H9 (cell line): ENCODE measurements at regions not wholly inside any gene's neighbourhood (a gene's known extent, or its start where the extent isn't known, plus 50 kb on each side); places are given as distances from the start of the nearest gene placed in this dataset.

ENCODE experiments used
- DNase-seq: peaks from one replicate; pipeline ENCODE4 v3.0.0-alpha.2; 2017
- H2AFZ ChIP-seq: one replicate; pipeline ENCODE4 v1.6.1; 2013; ENCODE audit warnings: mild to moderate bottlenecking, low read length, control low read depth, moderate library complexity
- H2AK5ac ChIP-seq: 2 replicates; pipeline ENCODE4 v1.6.1; 2013; ENCODE audit warnings: low read length, control low read depth, mixed read lengths; ENCODE audit not compliant: insufficient read length
- H2BK120ac ChIP-seq: one replicate; pipeline ENCODE4 v1.6.1; 2013; ENCODE audit warnings: low read depth, mild to moderate bottlenecking, low read length, control low read depth, inconsistent platforms; ENCODE audit not compliant: poor library complexity, severe bottlenecking
- H2BK12ac ChIP-seq: 2 replicates; pipeline ENCODE4 v1.6.1; 2013; ENCODE audit warnings: low read length, control low read depth, mixed read lengths, low read depth; ENCODE audit not compliant: insufficient read length
- H2BK15ac ChIP-seq: 2 replicates; pipeline ENCODE4 v1.6.1; 2013; ENCODE audit warnings: low read depth, low read length, control low read depth
- H2BK20ac ChIP-seq: one replicate; pipeline ENCODE4 v1.6.1; 2013; ENCODE audit warnings: low read depth, mild to moderate bottlenecking, low read length, control low read depth, inconsistent platforms; ENCODE audit not compliant: poor library complexity, severe bottlenecking
- H2BK5ac ChIP-seq: 2 replicates; pipeline ENCODE4 v1.6.1; 2013; ENCODE audit warnings: low read length, control low read depth, mixed read lengths; ENCODE audit not compliant: insufficient read length
- H3K14ac ChIP-seq: 2 replicates; pipeline ENCODE4 v1.6.1; 2013; ENCODE audit warnings: low read length, control low read depth; ENCODE audit not compliant: insufficient read depth
- H3K18ac ChIP-seq: 2 replicates; pipeline ENCODE4 v1.6.1; 2013; ENCODE audit warnings: low read depth, mild to moderate bottlenecking, mixed read lengths, low read length, control low read depth; ENCODE audit not compliant: insufficient read length
- H3K23ac ChIP-seq: 2 replicates; pipeline ENCODE4 v1.6.1; 2013; ENCODE audit warnings: low read length, control low read depth, mixed read lengths, low read depth; ENCODE audit not compliant: insufficient read length
- H3K23me2 ChIP-seq: 2 replicates; pipeline ENCODE4 v1.6.1; 2013; ENCODE audit warnings: low read depth, mild to moderate bottlenecking, mixed read lengths, low read length, control low read depth; ENCODE audit not compliant: insufficient read length, poor library complexity, severe bottlenecking
- H3K27ac ChIP-seq: 2 replicates; pipeline ENCODE4 v1.5.1; 2013; ENCODE audit warnings: low read length, control low read depth, mixed read lengths, low read depth; ENCODE audit not compliant: insufficient read length
- H3K27me3 ChIP-seq: 2 replicates; pipeline ENCODE4 v1.6.1; 2013; ENCODE audit warnings: low read length, control low read depth, inconsistent platforms; ENCODE audit not compliant: insufficient read depth
- H3K4ac ChIP-seq: 2 replicates; pipeline ENCODE4 v1.6.1; 2013; ENCODE audit warnings: low read depth, mild to moderate bottlenecking, control low read depth, inconsistent platforms, low read length, moderate library complexity
- H3K4me1 ChIP-seq: 2 replicates; pipeline ENCODE4 v1.6.1; 2013; ENCODE audit warnings: low read length, control low read depth, inconsistent platforms; ENCODE audit not compliant: insufficient read depth
- H3K4me2 ChIP-seq: 2 replicates; pipeline ENCODE4 v1.6.1; 2013; ENCODE audit warnings: low read length, control low read depth, mixed read lengths; ENCODE audit not compliant: insufficient read length, insufficient read depth
- H3K56ac ChIP-seq: 2 replicates; pipeline ENCODE4 v1.6.1; 2013; ENCODE audit warnings: low read depth, mild to moderate bottlenecking, mixed read lengths, low read length, control low read depth; ENCODE audit not compliant: insufficient read length
- H3K79me1 ChIP-seq: 2 replicates; pipeline ENCODE4 v1.6.1; 2013; ENCODE audit warnings: low read depth, mild to moderate bottlenecking, moderate library complexity, low read length, control low read depth, inconsistent platforms; ENCODE audit not compliant: insufficient read depth, poor library complexity, severe bottlenecking
- H3K79me2 ChIP-seq: 2 replicates; pipeline ENCODE4 v1.6.1; 2013; ENCODE audit warnings: low read length, control low read depth, inconsistent platforms; ENCODE audit not compliant: insufficient read depth
- H3K9ac ChIP-seq: 2 replicates; pipeline ENCODE4 v1.6.1; 2013; ENCODE audit warnings: low read length, control low read depth, mixed read lengths; ENCODE audit not compliant: insufficient read length; ENCODE audit errors: extremely low read depth
- H3K9me3 ChIP-seq: one replicate; pipeline ENCODE4 v1.6.1; 2013; ENCODE audit warnings: low read depth, low read length, inconsistent platforms; ENCODE audit not compliant: control insufficient read depth
- H3T11ph ChIP-seq: one replicate; pipeline ENCODE4 v1.6.1; 2013; ENCODE audit warnings: mild to moderate bottlenecking, low read length, control low read depth, inconsistent platforms
- H4K20me1 ChIP-seq: one replicate; pipeline ENCODE4 v1.6.1; 2013; ENCODE audit not compliant: control insufficient read depth, insufficient read length, insufficient read depth
- H4K5ac ChIP-seq: 2 replicates; pipeline ENCODE4 v1.6.1; 2013; ENCODE audit warnings: low read depth, mild to moderate bottlenecking, mixed read lengths, low read length, control low read depth; ENCODE audit not compliant: insufficient read length
- H4K8ac ChIP-seq: replicated peaks from 2 replicates; pipeline ENCODE4 v1.6.1; 2013; ENCODE audit warnings: low read length, control low read depth, mixed read lengths, low read depth; ENCODE audit not compliant: insufficient read length
- H4K91ac ChIP-seq: 2 replicates; pipeline ENCODE4 v1.6.1; 2013; ENCODE audit warnings: low read depth, mild to moderate bottlenecking, moderate library complexity, mixed read lengths, low read length, control low read depth; ENCODE audit not compliant: insufficient read length
- H3K27ac Mint-ChIP-seq, 3 experiments: 2 replicates in 2 of 3; 3 replicates in 1 of 3; pipeline ENCODE4 v1.8.0; 2020 to 2021; ENCODE audit warnings: mixed read lengths in 3 of 3, mild to moderate bottlenecking in 1 of 3, moderate library complexity in 1 of 3
- H3K27me3 Mint-ChIP-seq: 2 replicates; pipeline ENCODE4 v1.8.0; 2021; ENCODE audit warnings: low read depth, mild to moderate bottlenecking, moderate library complexity, mixed read lengths
- H3K36me3 Mint-ChIP-seq, 3 experiments: 2 replicates in 2 of 3; 3 replicates in 1 of 3; pipeline ENCODE4 v1.8.0; 2020 to 2021; ENCODE audit warnings: low read depth in 3 of 3, mixed read lengths in 3 of 3; ENCODE audit not compliant: insufficient read depth in 1 of 3
- H3K4me1 Mint-ChIP-seq, 2 experiments: 2 replicates each; pipeline ENCODE4 v1.8.0; 2020; ENCODE audit warnings: mixed read lengths in 2 of 2
- H3K4me3 Mint-ChIP-seq, 2 experiments: 2 replicates in 1 of 2; 3 replicates in 1 of 2; pipeline ENCODE4 v1.8.0; 2020 to 2021; ENCODE audit warnings: mild to moderate bottlenecking in 2 of 2, mixed read lengths in 2 of 2, moderate library complexity in 1 of 2
- H3K9me3 Mint-ChIP-seq, 2 experiments: 2 replicates in 1 of 2; 3 replicates in 1 of 2; pipeline ENCODE4 v1.8.0; 2020; ENCODE audit warnings: mild to moderate bottlenecking in 2 of 2, mixed read lengths in 2 of 2, moderate library complexity in 1 of 2
- CTCF ChIP-seq: fragments of 200-600 bp; sonication (generic); conservative IDR thresholded peaks from 3 replicates; pipeline ENCODE4 v1.8.0; 2021; ENCODE audit warnings: antibody characterized with exemption, mild to moderate bottlenecking
- WGBS: extraction: QIAGEN DNeasy Blood & Tissue Kit; methylation state at CpG from one replicate; pipeline ENCODE4 v1.1.7; 2013; ENCODE audit warnings: missing lambda C conversion rate, low lambda C conversion rate, mixed read lengths; ENCODE audit not compliant: insufficient read length; ENCODE audit errors: extremely low coverage; 5-methylcytosine and 5-hydroxymethylcytosine counted together

- no peaks in the 10 kb centered on the region for H4K20me1 ChIP-seq
- H3K9me3 Mint-ChIP-seq, result no peaks in the 10 kb centered on the region
- H3K23me2 ChIP-seq, result no peaks in the 10 kb centered on the region
- H3K36me3 Mint-ChIP-seq, result no peaks in the 10 kb centered on the region
- no peak overlapping the region for H3K27ac ChIP-seq
- no peak overlapping the region for H4K5ac ChIP-seq
- no peak overlapping the region for H3K18ac ChIP-seq
- no CpG with 5 or more reads among the region's 3 CpGs for WGBS
- H2AK5ac ChIP-seq, result no peak overlapping the region
- DNase-seq, result no peak
- no peaks in the 10 kb centered on the region for H3K79me1 ChIP-seq
- no peak overlapping the region for H3K56ac ChIP-seq
- H3K23ac ChIP-seq, result no peak overlapping the region
- no peak overlapping the region for H2BK20ac ChIP-seq
- H3K9me3 ChIP-seq, result no peaks in the 10 kb centered on the region
- no peaks in the 10 kb centered on the region for H3K27me3 Mint-ChIP-seq
- no peak overlapping the region for H2BK5ac ChIP-seq
- no peak overlapping the region for H3K4me2 ChIP-seq
- no peak overlapping the region for H2BK12ac ChIP-seq
- no peak overlapping the region for H4K8ac ChIP-seq
- no peaks in the 10 kb centered on the region for H3K4me1 ChIP-seq
- H3K4me1 Mint-ChIP-seq, result peaks cover 24 to 31% of the 10 kb centered on the region in 2 experiments
- H3K27me3 ChIP-seq, result no peaks in the 10 kb centered on the region
- no peak overlapping the region for H3K9ac ChIP-seq
- no peak overlapping the region for H4K91ac ChIP-seq
- H3K4ac ChIP-seq, result no peak overlapping the region
- no peak overlapping the region for H3K14ac ChIP-seq
- TF ChIP-seq CTCF, result no peak
- no peak overlapping the region for H2BK120ac ChIP-seq
- H3K27ac Mint-ChIP-seq, result no peak overlapping the region
- no peak overlapping the region for H2AFZ ChIP-seq
- no peaks in the 10 kb centered on the region for H3K79me2 ChIP-seq
- H3T11ph ChIP-seq, result no peak overlapping the region
- no peak overlapping the region for H2BK15ac ChIP-seq
- H3K4me3 Mint-ChIP-seq, result no peak overlapping the region
Observed at GRCh38 chr13:81995316-81995715, 1654.4 kb upstream of the SPRY2 start.
